Left lung (tissue), 4 donors: ENCODE measurements at regions not wholly inside any gene's neighbourhood (a gene's known extent, or its start where the extent isn't known, plus 50 kb on each side); places are given as distances from the start of the nearest gene placed in this dataset.
A peak's percentile ranks its signal among the peaks of the same experiment; 100 is the strongest.

Source experiments
- ATAC-seq: fragments of 200-7000 bp; cut with Tn5 transposase; one replicate; pipeline ENCODE4 v1.9.1; 2020; ENCODE audit warnings: moderate library complexity
- DNase-seq, 4 donors: peaks; one replicate each; pipeline ENCODE4 v3.0.0-alpha.2; 2013 to 2020
- H3K27ac ChIP-seq, 2 donors: fragments of 200-600 bp; sonication (generic) in 1 of 2; one replicate each; pipeline versions ENCODE4 v1.5.0 to v1.8.0; 2020 to 2021
- H3K27me3 ChIP-seq, 2 donors: fragments of 200-600 bp; sonication (generic) in 1 of 2; one replicate each; pipeline versions ENCODE4 v1.5.0 to v1.8.0; 2020 to 2021
- H3K36me3 ChIP-seq, 2 donors: fragments of 200-600 bp; sonication (generic) in 1 of 2; one replicate each; pipeline versions ENCODE4 v1.5.0 to v1.8.0; 2020 to 2021
- H3K4me1 ChIP-seq, 2 donors: fragments of 200-600 bp; one replicate each; pipeline ENCODE4 v1.8.0; 2021
- H3K4me3 ChIP-seq, 2 donors: fragments of 200-600 bp; sonication (generic) in 1 of 2; one replicate each; pipeline versions ENCODE4 v1.5.0 to v1.8.0; 2020 to 2021; ENCODE audit warnings: mild to moderate bottlenecking in 1 of 2
- H3K9me3 ChIP-seq, 2 donors: fragments of 200-600 bp; sonication (generic) in 1 of 2; one replicate each; pipeline versions ENCODE4 v1.5.0 to v1.8.0; 2020 to 2021
- intact Hi-C, 2 donors: fragments of 100-400 bp; cut with DNase I; formaldehyde crosslinking; loops; one replicate each; pipeline versions ENCODE4 v1.11.2 to v1.14.2; 2022
- TF ChIP-seq, protein P1 (sequence below), 2 donors: fragments of 200-600 bp; sonication (generic) in 1 of 2; IDR thresholded peaks; one replicate each; pipeline versions ENCODE4 v1.5.0 to v1.8.0; 2021; ENCODE audit warnings: antibody characterized with exemption in 2 of 2
- donor health status: DM: no; HTN: yes; CAD: no.
- donor health status: DM: no; HTN: no; CAD: no.

DNA sequence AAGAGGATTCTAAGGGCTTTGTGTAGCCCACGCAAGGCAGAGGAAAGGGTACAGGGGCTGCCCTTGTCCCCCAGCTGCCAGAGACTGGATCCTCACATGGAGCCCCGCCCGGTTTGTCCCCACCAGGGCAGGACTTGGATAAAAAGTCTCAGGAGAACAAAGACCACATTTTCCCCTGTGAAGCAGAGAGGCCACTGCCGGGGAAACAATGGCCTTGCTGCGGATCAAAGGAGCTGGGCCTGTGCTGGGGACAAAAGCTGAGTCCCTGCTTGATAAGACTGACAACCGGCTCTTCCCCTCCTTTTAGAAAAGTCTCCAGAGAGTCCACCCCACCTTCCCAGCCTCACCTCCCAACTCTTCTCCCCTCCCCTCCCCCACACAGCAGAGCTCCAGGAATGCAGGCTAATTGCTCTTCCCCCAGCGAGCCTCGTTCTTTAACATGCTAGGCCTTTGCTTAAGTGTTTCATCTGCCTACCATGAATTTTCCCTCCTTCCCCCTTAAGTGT, 142.4 kb downstream of the PLPP3 start:
- H3K27me3 ChIP-seq = no peaks in the 10 kb centered on the region
- intact Hi-C loops = no loop called here
- TF ChIP-seq, protein P1, sequence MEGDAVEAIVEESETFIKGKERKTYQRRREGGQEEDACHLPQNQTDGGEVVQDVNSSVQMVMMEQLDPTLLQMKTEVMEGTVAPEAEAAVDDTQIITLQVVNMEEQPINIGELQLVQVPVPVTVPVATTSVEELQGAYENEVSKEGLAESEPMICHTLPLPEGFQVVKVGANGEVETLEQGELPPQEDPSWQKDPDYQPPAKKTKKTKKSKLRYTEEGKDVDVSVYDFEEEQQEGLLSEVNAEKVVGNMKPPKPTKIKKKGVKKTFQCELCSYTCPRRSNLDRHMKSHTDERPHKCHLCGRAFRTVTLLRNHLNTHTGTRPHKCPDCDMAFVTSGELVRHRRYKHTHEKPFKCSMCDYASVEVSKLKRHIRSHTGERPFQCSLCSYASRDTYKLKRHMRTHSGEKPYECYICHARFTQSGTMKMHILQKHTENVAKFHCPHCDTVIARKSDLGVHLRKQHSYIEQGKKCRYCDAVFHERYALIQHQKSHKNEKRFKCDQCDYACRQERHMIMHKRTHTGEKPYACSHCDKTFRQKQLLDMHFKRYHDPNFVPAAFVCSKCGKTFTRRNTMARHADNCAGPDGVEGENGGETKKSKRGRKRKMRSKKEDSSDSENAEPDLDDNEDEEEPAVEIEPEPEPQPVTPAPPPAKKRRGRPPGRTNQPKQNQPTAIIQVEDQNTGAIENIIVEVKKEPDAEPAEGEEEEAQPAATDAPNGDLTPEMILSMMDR (IDR thresholded peaks at IDR 0.05) = no peak
- no peak for DNase-seq
- no peaks in the 10 kb centered on the region for H3K36me3 ChIP-seq
- no peaks in the 10 kb centered on the region for H3K9me3 ChIP-seq
- ATAC-seq = no peak
- H3K27ac ChIP-seq = no peak overlapping the region
- H3K4me1 ChIP-seq = peaks cover 0 to 12% of the 10 kb centered on the region in 2 donors
- H3K4me3 ChIP-seq = no peak overlapping the region

DNA sequence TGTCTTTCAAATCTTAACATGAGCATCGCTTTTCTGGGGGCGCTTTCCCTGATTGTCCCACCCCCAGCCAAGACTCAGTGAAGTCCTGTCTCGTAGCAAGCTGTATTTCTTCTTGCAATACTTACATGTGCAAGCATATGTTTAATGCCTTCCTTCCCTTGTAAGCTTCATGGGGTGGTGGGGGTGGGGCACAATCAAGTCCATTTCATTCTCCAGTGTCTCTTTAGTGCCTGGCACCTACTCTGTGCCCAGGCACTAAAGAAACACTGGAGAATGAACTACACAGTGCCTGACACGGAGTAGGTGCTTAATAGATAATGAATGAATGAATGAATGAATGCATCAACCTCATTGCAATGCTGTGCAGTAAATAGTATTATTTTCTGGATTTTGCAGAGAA, 143.1 kb downstream of the PLPP3 start:
- Histone ChIP-seq H3K27me3 (no peaks in the 10 kb centered on the region), H3K4me3 (no peak overlapping the region), H3K36me3 (no peaks in the 10 kb centered on the region), H3K9me3 (no peaks in the 10 kb centered on the region), H3K4me1 (peaks cover 0 to 12% of the 10 kb centered on the region in 2 donors), H3K27ac (no peak overlapping the region)
- intact Hi-C loops = no loop called here
- no peak for DNase-seq
- no peak for ATAC-seq
- TF ChIP-seq, protein P1 (IDR thresholded peaks at IDR 0.05) = no peak

DNA sequence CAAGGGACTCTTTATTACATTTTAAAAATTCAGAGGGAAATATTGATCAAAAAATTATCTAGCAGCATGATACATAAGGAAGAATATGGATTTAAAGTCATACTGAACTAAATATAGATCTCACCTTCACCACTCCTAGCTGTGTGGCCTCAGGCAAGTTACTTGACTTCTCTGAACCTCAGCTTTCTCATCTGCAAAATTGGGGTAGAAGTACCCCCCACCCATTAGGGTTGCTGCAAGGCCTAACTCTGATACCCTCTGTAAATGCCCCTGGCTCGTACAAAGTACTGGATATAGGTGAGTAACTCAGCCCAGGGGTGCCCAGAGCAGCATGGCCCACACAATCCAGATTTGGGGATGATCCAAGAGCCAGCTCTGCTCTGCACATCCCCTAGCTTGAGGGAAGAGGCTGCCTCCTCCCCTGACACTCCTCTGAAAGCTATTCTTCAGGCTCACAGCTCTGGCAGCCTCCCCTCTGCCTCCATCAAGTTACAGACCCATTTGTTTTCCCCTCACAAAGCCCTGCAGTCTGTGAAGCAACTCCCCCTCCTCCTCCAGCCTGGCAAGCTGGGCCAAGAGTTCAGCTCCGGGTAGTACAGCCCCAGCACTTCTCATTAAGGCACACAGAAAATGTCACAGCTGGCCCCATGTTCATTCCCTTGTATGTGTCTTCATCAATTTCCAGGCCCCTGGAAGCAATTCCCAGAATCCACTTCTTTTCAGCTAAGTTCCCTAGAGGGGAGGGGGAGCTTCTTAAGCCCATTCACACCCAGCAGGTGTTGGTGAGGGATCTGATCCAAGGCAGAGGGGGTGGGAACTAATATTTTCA, 143.7 kb downstream of the PLPP3 start:
- Histone ChIP-seq H3K27ac (no peak overlapping the region), H3K9me3 (no peaks in the 10 kb centered on the region), H3K4me3 (no peak overlapping the region), H3K36me3 (no peaks in the 10 kb centered on the region), H3K4me1 (peaks cover 0 to 12% of the 10 kb centered on the region in 2 donors), H3K27me3 (no peaks in the 10 kb centered on the region)
- intact Hi-C loops = no loop called here
- DNase-seq = peak in 2 of 4 donors; percentile 57 to 74
- ATAC-seq = no peak
- TF ChIP-seq, protein P1 (IDR thresholded peaks at IDR 0.05) = no peak

DNA sequence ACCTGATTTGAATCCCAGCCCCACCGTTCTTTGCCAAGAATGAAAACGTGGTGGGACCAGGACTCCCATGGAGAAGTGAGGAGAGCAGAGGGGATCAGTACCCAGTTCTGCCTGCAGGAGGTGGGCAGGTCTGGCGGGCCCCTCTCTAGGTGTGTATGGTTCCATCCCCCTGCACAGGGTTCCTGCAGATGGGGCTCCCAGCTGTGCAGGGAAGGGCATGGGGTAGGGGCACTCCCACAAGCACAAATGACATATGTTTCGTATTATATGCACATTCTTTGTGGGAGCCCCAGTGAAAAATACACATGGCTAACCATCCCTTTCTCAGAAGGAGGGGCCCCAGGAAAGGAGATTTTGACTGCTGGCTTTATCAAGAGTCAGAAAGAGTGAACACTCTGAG, 144.6 kb downstream of the PLPP3 start:
- no peaks in the 10 kb centered on the region for H3K36me3 ChIP-seq
- ATAC-seq (no peak), DNase-seq (no peak)
- peaks cover 0 to 9% of the 10 kb centered on the region in 2 donors for H3K4me1 ChIP-seq
- H3K27me3 ChIP-seq = no peaks in the 10 kb centered on the region
- no peak overlapping the region for H3K27ac ChIP-seq
- H3K9me3 ChIP-seq = no peaks in the 10 kb centered on the region
- TF ChIP-seq, protein P1 (IDR thresholded peaks at IDR 0.05) = no peak
- intact Hi-C loops = no loop called here
- no peak overlapping the region for H3K4me3 ChIP-seq

DNA sequence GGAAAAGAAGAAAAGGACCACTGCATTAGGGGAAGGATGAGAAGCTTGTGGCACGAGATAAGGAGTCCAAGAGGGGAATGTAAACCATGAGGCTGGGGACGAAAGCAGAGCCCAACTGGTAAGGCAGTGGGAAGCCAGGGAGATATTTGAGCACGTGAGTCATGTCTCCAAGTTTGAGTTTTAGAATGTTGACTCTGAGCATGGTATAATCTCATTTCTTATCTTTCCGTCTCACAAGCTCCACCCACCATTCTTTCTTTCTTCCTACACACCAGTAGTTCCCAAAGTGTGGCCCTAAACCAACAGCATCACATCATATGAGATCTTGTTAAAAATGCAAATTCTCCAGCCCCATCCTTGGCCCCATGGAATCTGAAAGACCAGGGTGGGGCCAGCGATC, 145.3 kb downstream of the PLPP3 start:
- Histone ChIP-seq H3K27me3 (no peaks in the 10 kb centered on the region), H3K4me3 (no peak overlapping the region), H3K27ac (no peak overlapping the region), H3K9me3 (no peaks in the 10 kb centered on the region), H3K36me3 (no peaks in the 10 kb centered on the region), H3K4me1 (peaks cover 0 to 4% of the 10 kb centered on the region in 2 donors)
- ATAC-seq = no peak
- TF ChIP-seq, protein P1 (IDR thresholded peaks at IDR 0.05) = no peak
- intact Hi-C loops = no loop called here
- no peak for DNase-seq
